ENCODE measurements at regions not wholly inside any gene's neighbourhood (a gene's known extent, or its start where the extent isn't known, plus 50 kb on each side); places are given as distances from the start of the nearest gene placed in this dataset.
A peak's percentile ranks its signal among the peaks of the same experiment; 100 is the strongest.

- Histone ChIP-seq H3K27me3 (ENCODE audit: control insufficient read depth, insufficient read depth, low read length) (no peaks in the 10 kb centered on the region), H3K36me3 (ENCODE audit: control insufficient read depth, insufficient read depth, low read length) (no peaks in the 10 kb centered on the region), H3K4me3 (ENCODE audit: low read depth, low read length) (no peak overlapping the region)
- POLR2A ChIA-PET = no interaction called here
- TF ChIP-seq CTCF (IDR thresholded peaks at IDR 0.05; ENCODE audit: insufficient read depth, low read depth, low read length) = no peak
- CTCF ChIA-PET = no interaction called here
- no peak for DNase-seq (ENCODE audit: low read depth)
These were observed 92.7 kb downstream of the C12orf75 start for GRCh38 chr12:105423237-105423636.

- POLR2A ChIA-PET = no interaction called here
These were observed 93.4 kb downstream of the C12orf75 start for GRCh38 chr12:105423921-105424320.

DNA sequence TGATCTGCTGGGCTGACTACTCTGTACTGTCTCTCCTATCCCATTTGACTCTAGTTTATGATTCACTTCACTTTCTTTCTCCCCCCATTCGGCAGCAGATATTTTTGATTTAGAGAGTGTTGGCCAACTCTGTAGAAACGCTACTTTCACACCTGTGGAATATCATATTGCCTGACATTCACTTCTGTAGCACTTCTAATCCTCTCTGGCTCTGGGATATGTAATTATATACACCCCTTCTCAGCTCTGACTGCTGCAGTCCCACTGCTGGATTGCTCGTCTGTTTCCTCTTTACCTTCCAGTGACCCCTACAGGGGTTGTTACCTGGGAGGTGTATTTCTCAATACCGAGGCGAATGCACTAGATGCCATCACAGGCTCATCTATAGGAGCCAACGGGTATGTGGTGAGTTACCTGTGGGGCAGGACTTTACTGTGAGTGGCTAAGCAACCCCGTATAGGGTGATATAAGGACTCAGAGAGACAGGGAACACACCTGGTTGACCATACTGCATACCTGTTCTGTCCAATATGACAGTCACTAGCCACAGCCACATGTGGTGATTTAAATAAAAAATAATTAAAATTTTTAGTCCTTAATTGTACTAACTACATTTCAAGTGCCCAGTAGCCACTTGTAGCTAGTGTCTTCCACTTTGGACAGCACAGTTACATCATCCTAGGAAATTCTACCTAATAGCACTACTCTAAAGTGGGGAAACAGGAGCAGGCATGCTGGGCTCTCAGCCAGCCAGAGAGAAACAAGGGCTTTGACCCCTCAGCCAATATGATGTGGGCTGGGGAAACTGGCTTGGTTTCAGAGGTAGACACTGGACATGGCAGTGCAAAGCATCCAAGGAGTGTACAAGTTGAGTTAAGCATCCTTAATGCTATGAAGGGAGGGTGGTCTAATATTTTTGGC is 95.0 kb downstream of the C12orf75 start:
- CTCF ChIA-PET = interaction anchor here (0.7 kb wide), 1 partner anchor 793 kb away, joined by 3 read pairs; no protein-coding TSS in a partner anchor
- DNase-seq (ENCODE audit: low read depth) = no peak
- POLR2A ChIA-PET = no interaction called here
- H3K27me3 ChIP-seq (ENCODE audit: control insufficient read depth, insufficient read depth, low read length) = no peaks in the 10 kb centered on the region
- no peaks in the 10 kb centered on the region for H3K36me3 ChIP-seq (ENCODE audit: control insufficient read depth, insufficient read depth, low read length)
- no peak for TF ChIP-seq CTCF (IDR thresholded peaks at IDR 0.05; ENCODE audit: insufficient read depth, low read depth, low read length)
- no peak overlapping the region for H3K4me3 ChIP-seq (ENCODE audit: low read depth, low read length)

More at GRCh38 chr12:105423921-105424320, 93.4 kb downstream of the C12orf75 start:
- CTCF ChIA-PET = no interaction called here
- Histone ChIP-seq H3K36me3 (ENCODE audit: control insufficient read depth, insufficient read depth, low read length) (no peaks in the 10 kb centered on the region), H3K27me3 (ENCODE audit: control insufficient read depth, insufficient read depth, low read length) (no peaks in the 10 kb centered on the region), H3K4me3 (ENCODE audit: low read depth, low read length) (no peak overlapping the region)
- TF ChIP-seq CTCF (IDR thresholded peaks at IDR 0.05; ENCODE audit: insufficient read depth, low read depth, low read length) = no peak
- no peak for DNase-seq (ENCODE audit: low read depth)

GRCh38 chr12:105426766-105427165 is 96.3 kb downstream of the C12orf75 start:
- H3K27me3 ChIP-seq (ENCODE audit: control insufficient read depth, insufficient read depth, low read length) = no peaks in the 10 kb centered on the region
- ChIA-PET CTCF (no interaction called here), POLR2A (no interaction called here)
- no peak for TF ChIP-seq CTCF (IDR thresholded peaks at IDR 0.05; ENCODE audit: insufficient read depth, low read depth, low read length)
- no peak overlapping the region for H3K4me3 ChIP-seq (ENCODE audit: low read depth, low read length)
- no peak for DNase-seq (ENCODE audit: low read depth)
- no peaks in the 10 kb centered on the region for H3K36me3 ChIP-seq (ENCODE audit: control insufficient read depth, insufficient read depth, low read length)

DNA sequence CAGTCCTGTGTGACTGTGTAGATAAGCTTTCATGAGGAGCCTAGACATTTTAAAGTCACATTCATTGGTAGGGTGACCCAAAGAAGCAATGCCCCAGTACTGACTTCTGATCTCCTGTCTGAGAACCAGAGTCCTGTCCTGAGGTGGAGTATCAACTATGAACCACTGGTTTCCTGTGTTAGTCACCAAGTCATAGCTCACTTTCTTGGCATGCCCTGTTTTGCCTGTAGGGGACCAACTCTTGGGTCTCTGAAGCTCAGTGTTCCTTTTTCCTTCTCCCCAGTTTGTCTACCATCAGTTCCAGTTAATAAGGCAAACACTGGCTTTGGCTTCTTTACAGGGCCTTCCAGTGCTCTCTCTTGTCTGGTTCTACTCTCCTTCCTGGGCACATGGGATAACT is 97.4 kb downstream of the C12orf75 start:
- Histone ChIP-seq H3K27me3 (ENCODE audit: control insufficient read depth, insufficient read depth, low read length) (no peaks in the 10 kb centered on the region), H3K36me3 (ENCODE audit: control insufficient read depth, insufficient read depth, low read length) (no peaks in the 10 kb centered on the region), H3K4me3 (ENCODE audit: low read depth, low read length) (no peak overlapping the region)
- ChIA-PET POLR2A (no interaction called here), CTCF (no interaction called here)
- no peak for DNase-seq (ENCODE audit: low read depth)
- TF ChIP-seq CTCF (IDR thresholded peaks at IDR 0.05; ENCODE audit: insufficient read depth, low read depth, low read length) = peak; percentile 30; the same call in 1 of the 2 replicates
